HS-27A (cell line): ENCODE measurements at regions not wholly inside any gene's neighbourhood (a gene's known extent, or its start where the extent isn't known, plus 50 kb on each side); places are given as distances from the start of the nearest gene placed in this dataset.

ENCODE experiments used
- DNase-seq: peaks from one replicate; pipeline ENCODE4 v3.0.0-alpha.2; 2012; ENCODE audit warnings: low read depth, missing footprints

DNA sequence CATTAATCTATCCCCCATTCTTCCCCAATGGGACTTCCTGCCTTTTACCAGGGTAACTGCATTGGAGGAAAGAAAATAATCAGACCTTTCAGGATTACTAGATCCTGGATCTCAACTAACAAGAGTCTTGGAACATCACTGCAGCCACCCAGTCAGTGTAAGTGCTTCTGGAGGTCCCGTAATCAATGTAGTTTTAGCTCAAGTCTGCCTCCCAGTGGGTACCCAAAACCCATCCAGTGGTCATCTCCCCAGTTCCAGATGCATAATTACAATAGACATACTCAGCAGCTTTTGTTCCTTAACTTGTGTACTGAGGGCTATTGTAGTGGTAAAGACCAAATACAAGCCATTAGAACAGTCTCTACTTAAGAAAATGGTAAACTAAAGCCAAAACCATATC lies 319.1 kb downstream of the GPATCH2 start:
- no peak for DNase-seq

DNA sequence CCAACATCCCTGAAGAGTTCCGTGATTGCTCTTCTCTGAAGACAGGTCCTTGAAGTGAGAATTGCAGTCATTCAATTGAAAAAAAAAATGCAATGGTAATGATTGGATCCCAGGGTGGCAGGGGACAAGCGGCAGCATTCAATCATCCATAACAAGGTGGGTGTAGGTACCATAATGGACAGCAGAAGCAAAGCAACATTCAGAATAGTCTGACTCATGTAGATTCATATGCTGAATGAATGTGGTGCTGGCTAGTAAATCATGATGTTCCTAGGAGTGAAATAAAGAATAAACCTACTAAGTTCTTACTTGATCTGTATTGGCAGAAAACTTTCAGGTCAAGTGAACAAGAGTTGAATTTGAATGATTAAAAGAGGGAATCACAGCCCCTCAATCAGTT lies 319.6 kb downstream of the GPATCH2 start:
- DNase-seq = no peak

DNA sequence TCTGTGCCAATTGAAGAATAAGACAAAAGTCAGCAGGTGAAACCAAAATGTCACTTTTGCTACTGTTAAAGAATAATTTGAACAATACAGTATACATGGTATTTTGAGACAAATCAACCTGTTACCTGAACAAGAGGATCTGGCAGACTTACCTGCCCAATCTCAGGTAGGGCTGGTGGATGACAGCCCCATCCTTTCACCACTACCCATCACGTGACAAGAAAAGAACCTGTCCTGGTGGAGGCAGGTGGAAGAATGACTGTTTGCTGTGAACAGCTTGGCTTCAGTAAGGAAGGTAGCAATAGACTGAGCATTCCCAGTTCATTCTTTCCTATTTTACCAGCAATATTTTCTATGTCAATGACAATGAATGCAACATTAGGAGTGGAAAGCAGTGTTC lies 349.6 kb downstream of the GPATCH2 start:
- no peak for DNase-seq

DNA sequence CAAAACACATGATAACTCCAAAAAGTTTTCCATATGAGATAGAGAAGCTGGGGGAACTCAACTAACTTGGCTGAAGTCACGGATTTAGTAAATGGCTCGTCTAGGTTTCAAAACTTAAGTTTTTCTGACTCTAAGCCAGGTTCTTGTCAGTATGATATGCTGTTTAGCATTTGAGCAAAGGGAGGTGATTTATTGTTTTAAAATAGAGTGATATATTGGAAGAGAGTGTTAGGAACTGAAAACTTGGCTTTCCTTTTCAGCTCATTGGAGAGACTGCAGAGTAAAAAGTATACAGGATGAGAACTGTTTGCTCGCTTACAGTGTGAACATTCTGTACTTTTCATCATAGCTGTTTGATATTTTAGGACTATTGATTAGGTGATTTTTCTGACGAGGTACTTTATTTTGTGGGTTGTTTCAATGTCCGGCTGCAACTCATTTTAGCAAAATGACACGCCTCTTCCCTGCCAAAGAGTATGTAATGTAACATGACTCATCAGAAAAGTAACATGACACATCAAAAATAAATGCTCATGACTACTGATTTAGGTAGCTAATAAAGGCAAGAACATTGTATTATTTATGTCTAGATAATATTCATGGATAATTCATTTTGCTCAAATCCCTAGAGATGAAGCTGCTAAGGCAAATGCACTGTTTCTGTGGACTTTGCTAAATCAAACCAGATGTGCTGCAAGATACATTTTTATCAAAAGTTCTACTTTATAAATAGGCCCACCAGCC lies 355.1 kb downstream of the GPATCH2 start:
- DNase-seq = no peak

DNA sequence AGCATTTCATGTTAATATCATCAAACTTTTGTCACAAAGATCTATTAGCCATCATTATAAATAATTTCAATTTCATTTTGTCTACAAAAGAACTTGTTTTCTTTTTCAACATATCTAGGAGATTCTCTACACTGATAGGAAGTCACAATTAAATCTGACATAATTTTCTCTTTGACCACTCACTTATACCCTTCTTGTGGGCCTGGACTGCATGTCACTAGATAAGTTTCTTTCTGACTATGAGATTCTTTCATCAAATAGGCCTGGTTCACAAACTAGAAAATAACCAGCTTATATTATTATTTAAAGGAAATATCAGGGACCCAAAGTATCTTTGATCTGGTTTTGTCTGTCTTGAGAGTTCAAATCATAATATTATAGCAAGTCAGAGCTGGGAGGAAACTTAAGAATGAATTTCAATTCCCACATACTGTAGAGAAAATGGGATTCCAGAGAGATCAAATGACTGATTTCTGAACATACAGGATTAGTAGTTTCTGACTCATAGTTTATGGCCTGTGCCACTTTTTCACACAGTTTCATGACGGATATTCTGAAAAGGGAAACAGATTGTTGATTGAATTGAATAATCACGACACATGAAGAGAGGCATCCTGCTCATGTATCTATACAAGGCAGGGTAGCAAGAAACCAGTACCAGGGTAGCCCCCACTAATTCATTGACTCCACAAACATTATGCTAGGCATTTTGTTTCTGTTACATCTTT lies 355.8 kb downstream of the GPATCH2 start:
- no peak for DNase-seq

DNA sequence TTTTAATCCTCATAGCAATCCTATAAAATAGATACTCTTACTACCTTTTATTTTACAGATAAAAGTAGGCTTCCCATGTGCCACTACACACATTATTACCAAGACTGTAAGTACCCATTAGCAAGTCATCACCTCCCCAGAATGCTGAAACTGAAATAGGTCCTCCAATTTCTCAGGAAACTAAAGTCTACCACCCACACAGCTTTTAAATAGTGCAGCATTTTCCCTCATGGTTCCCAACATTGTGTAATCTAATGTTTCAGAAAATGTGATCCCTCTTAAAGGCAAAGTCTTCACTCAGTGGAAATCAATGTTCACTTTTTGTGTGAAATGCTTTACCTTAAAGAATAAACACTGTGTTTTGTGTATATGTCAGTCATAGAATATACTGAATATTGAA lies 356.5 kb downstream of the GPATCH2 start:
- DNase-seq = no peak

DNA sequence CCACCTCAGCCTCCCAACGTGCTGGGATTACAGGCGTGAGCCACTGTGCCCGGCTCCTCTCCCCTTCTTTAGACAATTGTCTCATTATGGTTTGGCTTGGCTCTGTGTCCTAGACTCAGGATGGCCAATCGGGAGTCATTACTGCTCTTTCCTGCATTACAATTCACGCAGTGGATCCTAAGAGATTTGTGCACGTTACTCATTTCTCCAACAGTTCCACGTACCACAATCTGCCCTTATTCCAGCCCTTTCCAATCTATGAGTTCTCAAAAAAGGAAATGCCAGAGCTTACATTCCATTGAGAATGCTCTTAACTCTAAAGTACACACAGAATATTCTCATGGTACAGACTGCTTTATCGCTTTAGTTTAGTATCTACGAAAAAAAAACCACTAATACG lies 357.0 kb downstream of the GPATCH2 start:
- DNase-seq = no peak

DNA sequence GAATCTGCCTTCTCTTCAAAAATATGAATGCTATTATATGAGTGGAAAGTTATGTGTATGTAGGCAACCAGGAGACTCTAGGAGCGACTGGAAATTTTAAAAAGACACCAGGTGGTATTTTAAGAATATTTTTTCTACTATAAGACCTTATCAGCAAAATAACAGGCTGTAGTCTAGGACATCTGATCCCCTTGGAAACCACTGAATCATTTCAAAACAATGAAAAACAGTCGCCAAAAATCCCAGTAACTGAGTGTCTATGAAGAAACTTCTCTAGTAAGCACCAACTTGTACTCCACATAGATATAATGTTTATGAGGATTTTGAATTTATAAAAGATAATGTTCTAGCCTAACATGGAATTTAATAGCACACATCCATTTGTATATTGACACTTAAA lies 358.5 kb downstream of the GPATCH2 start:
- DNase-seq = no peak

DNA sequence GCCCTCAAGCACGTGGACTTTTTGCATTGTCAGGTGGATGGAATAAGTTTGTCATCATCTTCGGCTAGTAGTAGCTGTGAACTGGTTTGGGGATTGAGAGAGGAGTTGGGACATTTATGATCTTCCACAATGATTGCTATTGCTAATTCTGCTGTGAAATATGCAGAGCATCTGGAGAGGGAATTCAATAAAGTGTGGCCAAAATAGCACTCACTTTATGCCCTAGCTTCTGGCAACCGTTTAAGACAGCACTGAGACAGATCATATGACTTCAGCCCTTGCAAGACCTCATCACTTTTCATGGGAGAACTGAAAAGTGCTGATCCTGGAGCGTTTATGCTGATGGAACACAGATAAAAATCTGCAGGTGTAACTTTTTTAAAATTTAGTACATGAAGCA lies 360.8 kb downstream of the GPATCH2 start:
- no peak for DNase-seq

DNA sequence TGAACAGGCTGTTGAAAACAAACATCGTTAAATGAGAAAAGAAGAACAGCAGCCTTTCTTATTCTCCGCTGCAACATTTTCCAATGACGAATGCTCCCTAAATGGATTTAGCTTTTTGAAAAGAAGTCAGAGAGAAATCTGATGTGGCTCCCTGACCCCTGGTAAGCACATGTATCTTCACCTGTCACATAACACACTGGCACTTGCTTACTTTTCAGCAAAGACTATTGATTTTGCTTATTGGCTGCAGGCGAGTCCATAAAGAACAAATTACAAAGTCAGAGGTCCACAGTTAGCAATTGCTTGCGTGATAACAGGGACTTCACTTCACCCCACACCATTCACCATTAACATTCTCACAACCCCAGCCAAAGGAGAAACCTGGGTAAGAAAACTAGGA lies 362.8 kb downstream of the GPATCH2 start:
- no peak for DNase-seq

DNA sequence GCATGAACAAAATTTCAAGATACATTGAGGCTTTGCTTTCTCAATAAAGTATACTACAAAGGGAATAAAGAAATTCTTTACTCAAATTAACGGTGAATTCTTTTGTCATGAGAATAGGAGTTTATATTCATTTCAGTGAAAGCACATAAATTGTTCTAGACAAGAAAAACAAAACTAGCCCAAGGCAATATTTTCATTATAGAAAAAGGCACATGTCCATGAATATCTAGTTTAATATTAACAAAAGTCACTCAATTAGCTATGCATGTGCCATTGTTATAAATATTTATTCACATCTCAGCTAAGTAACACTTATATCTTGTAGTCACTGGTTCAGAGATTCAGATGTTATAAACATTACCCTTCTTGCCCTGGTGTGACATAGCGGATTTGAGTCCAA lies 369.3 kb downstream of the GPATCH2 start:
- no peak for DNase-seq

DNA sequence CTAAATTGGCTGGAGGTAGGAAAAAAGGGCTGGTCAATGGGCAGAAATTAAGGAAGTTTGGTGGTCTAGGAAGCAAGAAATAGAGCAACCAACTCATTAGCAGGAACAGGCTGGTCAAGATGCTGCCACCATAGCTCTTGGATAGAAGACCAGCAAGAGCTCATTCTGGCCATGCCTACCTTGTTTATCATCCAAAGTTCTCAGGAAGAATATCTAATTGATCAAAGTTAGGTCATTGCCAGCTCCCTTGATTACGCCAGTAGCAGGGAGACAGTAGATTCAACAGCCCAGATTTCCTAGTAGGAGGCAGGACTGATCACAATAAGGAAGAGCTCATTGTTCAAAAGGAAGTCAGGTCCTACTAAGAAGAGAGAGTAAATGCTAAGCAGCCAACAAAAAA lies 370.2 kb downstream of the GPATCH2 start:
- no peak for DNase-seq

DNA sequence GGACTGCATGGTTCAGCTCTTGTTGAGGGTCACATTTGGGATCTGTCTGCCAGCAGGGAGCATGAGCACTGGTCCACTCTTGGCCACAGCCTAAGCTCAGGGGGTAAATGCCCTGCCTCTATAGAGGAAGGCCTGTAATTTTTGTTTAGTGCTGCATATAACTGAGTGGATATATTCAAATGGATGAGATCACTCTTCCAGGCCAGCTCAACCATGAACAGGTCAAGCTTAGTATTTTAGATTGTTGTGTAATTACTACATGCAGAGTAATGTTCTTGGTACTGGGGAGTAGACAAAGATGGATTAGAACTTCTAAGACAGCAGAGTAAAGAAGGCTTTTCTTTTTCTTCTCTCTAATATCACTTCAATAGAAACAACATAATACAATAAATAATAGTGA lies 376.9 kb downstream of the GPATCH2 start:
- no peak for DNase-seq

DNA sequence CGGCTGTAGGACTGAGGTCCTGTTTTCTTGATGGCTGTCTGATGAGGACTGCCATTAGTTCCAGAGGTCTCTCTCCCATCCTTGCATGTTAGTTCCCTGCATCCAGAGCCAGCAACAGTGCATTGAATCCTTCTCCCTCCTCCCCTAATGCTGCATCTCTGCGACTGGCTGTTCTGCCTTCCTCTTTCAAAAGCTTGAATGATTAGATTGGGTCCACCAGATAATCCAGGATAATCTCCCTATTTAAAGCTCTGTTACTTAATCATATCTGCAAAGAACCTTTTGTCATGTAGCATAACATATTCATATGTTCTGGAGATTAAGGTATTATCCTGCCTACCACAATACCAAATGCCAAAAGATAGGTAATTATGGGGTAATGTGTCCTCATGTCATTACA lies 377.5 kb downstream of the GPATCH2 start:
- DNase-seq = no peak

DNA sequence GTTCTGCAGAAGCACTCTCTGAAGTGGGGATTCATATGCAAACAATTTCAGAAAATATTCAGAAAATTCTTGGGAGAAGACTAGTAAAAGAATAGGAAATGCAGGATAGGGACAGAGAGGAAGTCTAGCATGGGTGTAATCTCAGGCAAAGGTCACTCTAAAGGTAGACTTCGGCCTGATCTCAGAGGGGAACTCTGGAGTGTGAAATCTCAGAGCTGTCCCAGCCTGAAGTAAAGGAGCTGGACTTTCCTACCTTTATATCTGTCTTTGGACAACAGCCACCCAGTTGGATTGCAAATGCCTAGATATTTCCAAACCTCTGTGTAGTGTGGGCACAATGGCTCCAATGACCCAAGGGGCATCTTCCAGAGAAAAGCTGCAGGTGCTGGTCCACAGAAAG lies 379.8 kb downstream of the GPATCH2 start:
- DNase-seq = no peak

DNA sequence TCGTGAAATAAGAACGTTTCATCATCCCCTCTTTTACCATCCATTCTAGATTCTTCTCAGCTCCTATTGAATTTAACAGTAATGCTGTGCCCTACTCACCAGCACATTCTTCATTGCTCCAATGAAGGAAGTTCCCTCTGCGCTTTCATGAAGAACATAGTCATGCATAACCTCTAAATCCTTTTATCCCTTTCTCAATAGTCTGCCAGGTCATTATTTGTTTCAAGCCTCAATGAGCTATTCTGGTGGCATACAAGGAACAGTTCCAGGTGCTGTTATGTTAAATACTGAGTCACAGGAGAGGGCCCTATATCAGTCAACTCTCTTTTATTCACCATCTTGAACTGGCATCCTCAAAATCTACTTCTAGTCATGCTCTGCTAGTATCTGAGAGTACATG lies 381.0 kb downstream of the GPATCH2 start:
- no peak for DNase-seq

DNA sequence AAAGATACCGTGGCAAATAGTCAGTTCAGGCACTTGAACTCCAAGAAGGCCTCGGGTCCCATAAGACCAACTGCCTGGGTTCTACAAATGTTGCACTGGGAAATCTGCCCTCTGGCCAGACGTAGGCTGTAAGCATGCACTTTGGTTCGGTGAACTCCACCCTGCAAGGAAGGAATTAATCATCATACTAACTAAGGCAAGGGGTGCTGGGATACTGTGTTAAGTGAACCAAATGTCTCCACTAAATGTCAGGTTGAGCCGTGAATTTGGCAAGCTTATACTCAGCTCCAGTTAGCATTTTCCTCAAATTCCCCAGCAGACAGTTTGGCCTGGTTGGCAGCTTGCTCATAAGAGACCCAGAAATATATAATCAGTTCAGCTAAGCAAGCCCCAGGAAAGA lies 385.9 kb downstream of the GPATCH2 start:
- no peak for DNase-seq

DNA sequence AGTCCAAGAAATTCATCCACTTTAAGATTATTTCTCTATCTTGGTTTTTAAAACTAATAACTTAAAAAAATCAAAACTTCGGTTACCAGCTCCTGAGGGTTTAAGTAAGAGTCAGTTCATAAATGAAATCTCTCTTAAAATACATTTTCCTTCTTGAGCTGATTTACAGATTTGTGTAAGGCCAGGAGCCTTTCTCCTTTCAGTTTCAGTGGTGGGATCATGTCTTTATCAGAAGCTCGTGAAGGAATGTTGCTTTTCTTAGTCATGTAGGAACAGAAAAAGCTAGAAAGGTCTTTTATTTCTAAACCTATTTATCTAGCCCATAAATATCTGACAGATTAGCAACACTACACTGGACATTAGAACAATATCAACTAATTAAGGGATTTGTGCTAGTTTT lies 390.2 kb downstream of the GPATCH2 start:
- no peak for DNase-seq

DNA sequence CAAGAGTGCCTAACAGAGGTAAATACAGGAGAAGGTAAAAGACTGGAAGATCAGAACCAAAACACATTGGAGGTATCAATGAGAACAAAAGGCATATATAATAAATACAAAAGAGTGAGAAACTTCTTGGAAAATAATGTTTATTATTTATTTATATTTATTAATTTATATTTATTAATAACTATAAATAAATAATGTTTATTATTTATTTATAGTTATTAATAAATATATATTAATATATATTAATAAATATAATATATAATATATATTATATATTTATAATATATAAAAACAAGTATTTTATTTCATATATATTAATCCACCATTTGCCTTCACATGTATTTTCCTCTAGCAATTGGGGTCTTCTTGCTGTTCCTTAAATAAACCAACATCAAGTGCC lies 391.9 kb downstream of the GPATCH2 start:
- DNase-seq = no peak

DNA sequence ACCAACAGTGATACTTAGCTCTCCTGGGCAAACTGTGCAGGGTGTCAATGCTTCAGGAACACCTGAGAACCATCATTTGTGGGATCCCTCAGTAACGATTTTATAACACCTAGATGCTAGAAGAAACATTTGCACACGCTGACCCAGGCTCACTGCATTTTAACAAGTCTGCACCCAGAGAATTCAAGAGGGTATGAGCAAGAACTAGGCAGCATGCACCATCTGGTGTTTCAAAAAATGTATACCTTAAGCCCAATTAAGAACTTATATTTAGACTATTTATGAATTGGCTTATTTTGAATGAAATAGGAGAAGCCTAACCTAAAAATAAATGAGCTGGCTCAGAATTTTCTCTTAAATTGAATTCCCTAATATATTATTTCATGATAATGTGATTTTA lies 400.5 kb downstream of the GPATCH2 start:
- no peak for DNase-seq

DNA sequence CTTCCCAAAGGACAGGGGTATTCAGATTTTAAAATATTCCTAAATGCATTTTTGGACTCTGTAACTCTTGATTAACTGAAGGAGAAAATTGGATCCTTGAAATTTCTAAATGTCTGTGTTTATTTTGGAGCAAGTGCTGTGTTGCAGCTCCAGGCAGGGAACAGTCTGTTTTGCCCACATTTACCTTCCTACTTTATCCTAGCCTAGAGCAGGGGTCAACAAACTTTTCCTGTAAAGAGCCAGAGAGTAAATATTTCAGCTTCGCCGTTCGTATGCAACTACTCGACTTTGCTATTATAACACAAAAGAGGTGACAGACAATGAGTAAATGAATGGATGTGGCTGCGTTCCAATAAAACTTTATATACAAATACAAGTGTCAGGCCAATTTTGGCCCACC lies 402.2 kb downstream of the GPATCH2 start:
- DNase-seq = no peak

DNA sequence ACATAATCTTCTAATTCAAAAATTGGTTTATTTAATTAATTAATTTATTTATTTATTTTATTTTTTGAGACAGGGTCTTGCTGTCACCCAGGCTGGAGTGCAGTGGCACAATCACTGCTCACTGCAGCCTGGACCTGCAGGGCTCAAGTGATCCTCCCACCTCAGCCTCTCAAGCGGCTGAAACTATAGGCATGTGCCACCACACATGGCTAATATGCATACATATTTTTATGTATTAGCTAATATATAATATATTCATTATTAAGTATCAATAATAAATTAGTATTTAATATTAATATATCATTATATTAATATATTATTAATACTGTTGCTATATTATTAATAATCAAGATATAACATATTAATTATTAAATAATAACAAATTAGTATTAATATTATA lies 406.7 kb downstream of the GPATCH2 start:
- no peak for DNase-seq

DNA sequence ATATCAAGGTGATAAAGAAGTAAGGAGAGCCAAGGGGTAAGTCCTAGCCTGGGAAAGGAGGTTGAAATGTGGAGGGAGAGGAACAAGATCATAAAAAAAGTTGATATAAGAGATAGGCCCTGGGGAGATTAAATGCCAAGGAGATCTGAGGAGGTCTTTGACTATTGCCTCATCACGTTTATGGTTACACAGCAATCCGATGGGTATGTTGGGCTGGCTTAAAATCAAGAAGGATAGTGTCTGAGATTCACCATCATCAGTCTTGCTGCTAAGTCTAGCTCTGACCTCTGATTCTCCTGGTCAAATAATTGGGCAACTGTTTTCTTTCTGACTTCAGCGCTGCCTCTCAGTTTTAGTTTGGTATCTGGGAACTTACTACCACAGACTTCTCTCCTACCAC lies 416.3 kb downstream of the GPATCH2 start:
- DNase-seq = no peak

DNA sequence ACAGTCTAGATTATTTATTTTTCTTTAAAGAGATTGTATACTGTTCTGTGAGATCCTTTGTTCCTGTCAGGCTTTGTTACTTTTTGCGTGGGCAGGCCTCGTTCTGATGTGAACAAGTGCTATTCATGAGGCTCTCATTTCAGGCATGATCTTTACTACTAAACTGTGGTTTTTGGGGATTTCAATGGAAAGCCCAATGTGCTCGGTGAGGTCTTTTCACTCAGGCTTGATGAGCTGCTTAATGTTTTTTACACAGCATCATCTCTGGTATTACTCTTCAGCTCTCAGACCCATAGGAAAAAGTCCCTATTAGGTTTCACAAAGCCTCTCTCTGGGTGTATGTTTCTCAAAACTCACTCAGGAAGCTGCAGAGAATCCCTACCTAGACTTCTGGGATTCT lies 419.4 kb downstream of the GPATCH2 start:
- no peak for DNase-seq
